ENCODE measurements at regions not wholly inside any gene's neighbourhood (a gene's known extent, or its start where the extent isn't known, plus 50 kb on each side); places are given as distances from the start of the nearest gene placed in this dataset.
A peak's percentile ranks its signal among the peaks of the same experiment; 100 is the strongest.

GRCh38 chr6:105603788-105604586 is 201.1 kb upstream of the PREP start:
- ATAC-seq: no peak

- peak; percentile 88 for ATAC-seq
Observed at GRCh38 chr6:105601541-105602236, 198.8 kb upstream of the PREP start.

- peak; percentile 75 for ATAC-seq
Observed at GRCh38 chr6:105600336-105601260, 197.7 kb upstream of the PREP start.

GRCh38 chr6:105598264-105598663 is 195.4 kb upstream of the PREP start:
- no peak for ATAC-seq

GRCh38 chr6:105596284-105596755 is 193.4 kb upstream of the PREP start:
- ATAC-seq: peak; percentile 52

GRCh38 chr6:105595829-105596228 is 192.9 kb upstream of the PREP start:
- no peak for ATAC-seq

- no peak for ATAC-seq
Observed at GRCh38 chr6:105594821-105595220, 191.9 kb upstream of the PREP start.

- ATAC-seq: no peak
Observed at GRCh38 chr6:105593805-105594671, 191.2 kb upstream of the PREP start.

GRCh38 chr6:105593056-105593690 is 190.3 kb upstream of the PREP start:
- no peak for ATAC-seq

GRCh38 chr6:105592329-105592728 is 189.4 kb upstream of the PREP start:
- peak; percentile 89 for ATAC-seq

- ATAC-seq: peak; percentile 72
Observed at GRCh38 chr6:105591053-105591452, 188.2 kb upstream of the PREP start.

GRCh38 chr6:105588123-105588710 is 185.3 kb upstream of the PREP start:
- ATAC-seq: no peak

GRCh38 chr6:105587349-105588122 is 184.7 kb upstream of the PREP start:
- no peak for ATAC-seq

- ATAC-seq: no peak
Observed at GRCh38 chr6:105578179-105578707, 175.4 kb upstream of the PREP start.

- no peak for ATAC-seq
Observed at GRCh38 chr6:105573556-105573955, 170.7 kb upstream of the PREP start.

- no peak for ATAC-seq
Observed at GRCh38 chr6:105573138-105573537, 170.3 kb upstream of the PREP start.

- no peak for ATAC-seq
Observed at GRCh38 chr6:105570416-105570815, 167.5 kb upstream of the PREP start.

GRCh38 chr6:105569706-105570105 is 166.8 kb upstream of the PREP start:
- ATAC-seq: no peak

GRCh38 chr6:105568751-105569150 is 165.9 kb upstream of the PREP start:
- ATAC-seq: no peak

GRCh38 chr6:105568142-105568541 is 165.3 kb upstream of the PREP start:
- ATAC-seq: no peak

All from esophagus mucosa (tissue), 1 donor.